GM03348 (cell line): ENCODE measurements at regions not wholly inside any gene's neighbourhood (a gene's known extent, or its start where the extent isn't known, plus 50 kb on each side); places are given as distances from the start of the nearest gene placed in this dataset.
"Not testable (repeated sequence)": the region's sequence is repeated elsewhere in the genome, so short reads cannot be mapped to it uniquely, and the experiment has no call there.

Experiments
- DNase-seq: peaks from one replicate; pipeline ENCODE4 v3.0.0; 2012; ENCODE audit warnings: low spot score

- DNase-seq, result no peak
Measured at GRCh38 chrX:7638078-7638710, 204.8 kb upstream of the VCX start.

GRCh38 chrX:7637066-7637465 lies 205.9 kb upstream of the VCX start:
- DNase-seq, result no peak

GRCh38 chrX:7635604-7636003 lies 207.4 kb upstream of the VCX start:
- no peak for DNase-seq

GRCh38 chrX:7620560-7620959 lies 222.4 kb upstream of the VCX start:
- DNase-seq, result no peak

DNA sequence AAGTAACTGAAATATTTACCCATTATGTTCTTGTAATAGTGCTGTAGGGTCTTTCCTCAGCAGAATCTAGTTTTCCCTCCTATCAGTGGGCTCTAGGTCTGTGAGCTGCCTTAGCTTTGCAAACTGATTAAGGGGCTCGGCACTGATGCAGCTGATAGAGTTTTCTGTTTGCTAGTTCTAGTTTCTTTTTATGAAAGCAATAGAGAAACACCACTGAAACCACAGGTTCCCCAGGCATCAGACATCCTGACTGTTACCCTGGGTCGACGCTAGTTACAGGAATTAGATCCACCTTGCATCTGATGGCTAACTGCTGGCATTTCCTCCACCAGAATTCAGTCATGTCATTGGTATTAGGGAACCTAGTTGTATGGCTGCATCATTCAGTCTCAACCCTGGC lies 225.0 kb upstream of the VCX start:
- no peak for DNase-seq

GRCh38 chrX:7614616-7615015 lies 228.4 kb upstream of the VCX start:
- DNase-seq, result no peak

GRCh38 chrX:7608625-7609024 lies 234.3 kb upstream of the VCX start:
- not testable (repeated sequence) for DNase-seq

DNA sequence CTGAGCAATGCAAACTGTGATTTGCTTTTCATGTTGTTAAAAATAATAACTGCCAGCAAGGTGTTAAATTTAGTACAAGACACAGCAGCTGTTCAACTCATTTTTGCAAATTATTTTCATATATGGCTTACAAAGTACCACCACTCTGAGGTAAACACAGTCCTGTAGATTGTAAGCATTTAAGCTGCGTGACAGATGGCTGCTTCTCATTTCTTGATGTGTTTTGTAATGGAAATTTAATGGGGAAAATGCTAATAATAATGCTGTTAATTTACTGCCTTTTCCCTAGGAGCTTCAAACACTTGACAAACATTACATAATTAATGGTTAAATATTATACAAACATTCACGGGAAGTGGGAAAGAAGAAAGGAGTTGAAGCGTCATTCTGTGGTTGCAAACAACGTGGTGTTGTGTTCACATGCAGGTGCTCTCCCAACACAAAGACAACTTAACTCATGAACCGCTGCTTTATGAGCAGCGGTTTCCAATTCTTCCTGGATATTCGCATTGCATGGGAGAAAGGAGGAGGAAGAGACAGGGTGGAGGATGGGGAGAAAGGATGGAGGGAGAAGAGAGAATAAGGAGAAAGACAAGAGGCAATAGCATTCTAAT lies 236.8 kb upstream of the VCX start:
- DNase-seq, result no peak

GRCh38 chrX:7603387-7603786 lies 239.6 kb upstream of the VCX start:
- no peak for DNase-seq

DNA sequence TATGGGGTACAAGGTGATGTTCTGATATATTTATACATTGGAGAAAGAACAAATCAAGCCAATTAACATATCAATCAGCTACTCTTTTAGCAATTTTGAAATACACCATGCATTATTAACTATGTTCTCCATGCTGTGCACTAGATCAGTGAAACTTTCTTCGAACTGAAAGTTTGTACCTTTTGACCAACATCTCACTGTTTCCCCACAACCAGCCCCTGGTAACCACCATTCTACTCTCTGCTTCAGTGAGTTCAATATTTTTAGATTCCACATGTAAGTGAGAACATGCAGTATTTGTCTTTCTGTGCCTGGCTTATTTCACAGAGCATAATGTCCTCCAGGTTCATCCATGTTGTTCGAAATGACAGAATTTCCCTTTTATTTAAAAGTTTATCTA lies 246.1 kb upstream of the VCX start:
- no peak for DNase-seq

DNA sequence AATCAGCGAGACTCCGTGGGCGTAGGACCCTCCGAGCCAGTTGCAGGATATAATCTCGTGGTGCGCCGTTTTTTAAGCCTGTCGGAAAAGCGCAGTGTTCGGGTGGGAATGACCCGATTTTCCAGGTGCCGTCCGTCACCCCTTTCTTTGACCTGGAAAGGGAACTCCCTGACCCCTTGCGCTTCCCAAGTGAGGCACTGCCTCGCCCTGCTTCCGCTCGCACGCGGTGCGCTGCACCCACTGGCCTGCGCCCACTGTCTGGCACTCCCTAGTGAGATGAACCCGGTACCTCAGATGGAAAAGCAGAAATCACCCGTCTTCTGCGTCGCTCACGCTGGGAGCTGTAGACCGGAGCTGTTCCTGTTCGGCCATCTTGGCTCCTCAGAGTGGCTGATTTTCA lies 249.6 kb upstream of the VCX start:
- DNase-seq, result not testable (repeated sequence)

GRCh38 chrX:7586126-7586525 lies 256.8 kb upstream of the VCX start:
- DNase-seq, result peak; percentile 42

DNA sequence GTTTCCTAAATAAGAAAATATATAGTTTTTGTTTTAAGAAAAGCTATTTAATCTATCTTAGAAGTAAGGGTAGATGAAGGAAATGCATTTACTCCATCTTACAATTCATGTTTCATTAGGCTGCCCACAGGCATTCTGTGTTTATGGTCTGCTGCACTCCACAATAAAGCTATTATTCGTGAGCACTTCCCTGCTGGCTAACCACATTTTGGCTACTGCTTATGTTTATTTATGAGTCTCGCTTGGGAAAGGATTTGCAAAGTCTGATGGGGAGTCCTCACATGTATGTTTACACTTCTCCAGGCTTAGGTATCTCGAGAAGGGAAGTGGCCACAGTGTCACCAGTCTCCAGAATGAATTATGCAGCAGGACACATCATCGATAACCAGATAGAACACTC lies 260.8 kb upstream of the VCX start:
- no peak for DNase-seq

- DNase-seq, result no peak
Measured at GRCh38 chrX:7580127-7580526, 262.8 kb upstream of the VCX start.

DNA sequence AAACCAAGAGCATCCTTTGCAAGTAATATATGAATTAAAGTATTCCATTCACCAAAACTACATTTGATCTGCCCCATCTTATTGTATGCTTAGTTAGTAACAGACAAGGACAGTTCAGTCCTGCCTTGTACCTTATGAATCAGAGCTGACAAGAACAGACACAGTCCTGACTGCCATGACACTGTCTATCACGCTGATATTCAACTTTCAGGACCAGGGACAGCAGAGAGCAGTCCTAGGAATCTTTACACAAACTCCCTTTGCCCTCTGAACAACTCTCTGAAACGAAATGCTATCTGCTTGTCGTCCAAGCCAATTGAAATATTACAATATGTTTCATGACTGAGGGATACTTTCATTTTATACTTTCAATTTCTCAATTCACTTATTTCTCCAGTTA lies 268.6 kb upstream of the VCX start:
- DNase-seq, result peak; percentile 1

GRCh38 chrX:7570432-7571029 lies 272.4 kb upstream of the VCX start:
- no peak for DNase-seq

GRCh38 chrX:7568597-7568996 lies 274.4 kb upstream of the VCX start:
- DNase-seq, result no peak

- no peak for DNase-seq
Measured at GRCh38 chrX:7568130-7568529, 274.8 kb upstream of the VCX start.

DNA sequence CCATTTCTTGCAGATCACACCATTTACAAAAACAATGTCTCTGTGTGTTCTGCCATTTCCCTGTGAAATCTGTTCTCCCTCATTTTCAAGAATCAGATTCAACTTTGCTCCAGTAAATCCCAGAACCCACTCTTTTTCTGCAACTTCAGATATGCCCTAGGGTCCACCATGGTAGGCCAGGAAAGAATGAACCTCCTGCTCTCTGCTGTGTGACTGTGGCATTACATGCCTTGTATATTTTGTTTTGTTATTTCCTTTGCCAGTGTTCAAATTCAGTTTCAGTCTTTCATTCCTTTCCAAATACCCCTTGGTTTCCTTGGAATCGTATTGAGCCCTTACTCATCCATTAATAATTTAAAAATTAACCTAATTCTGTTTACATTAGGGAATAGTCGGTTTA lies 290.2 kb upstream of the VCX start:
- DNase-seq, result peak; percentile 3

GRCh38 chrX:7546551-7547080 lies 296.4 kb upstream of the VCX start:
- DNase-seq, result no peak

DNA sequence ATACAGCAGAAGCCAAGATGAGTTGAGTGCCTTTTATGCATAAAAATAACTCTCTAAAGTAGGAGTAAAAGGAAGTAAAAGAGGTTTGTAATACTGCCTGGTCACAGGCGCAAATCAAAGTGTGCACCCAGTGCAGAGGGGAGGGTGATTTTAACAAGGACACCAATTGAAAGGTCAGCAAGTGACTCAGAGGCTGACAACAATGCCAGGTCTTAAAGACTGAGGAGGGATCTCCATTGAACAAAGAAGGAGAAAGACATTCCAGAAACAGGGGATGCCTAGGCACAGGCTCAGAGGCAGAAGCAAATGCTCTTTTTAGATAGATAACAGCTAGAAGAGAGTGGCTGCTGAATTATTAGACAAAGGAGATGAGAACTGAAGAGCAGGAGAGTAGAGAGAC lies 297.4 kb upstream of the VCX start:
- DNase-seq, result no peak

DNA sequence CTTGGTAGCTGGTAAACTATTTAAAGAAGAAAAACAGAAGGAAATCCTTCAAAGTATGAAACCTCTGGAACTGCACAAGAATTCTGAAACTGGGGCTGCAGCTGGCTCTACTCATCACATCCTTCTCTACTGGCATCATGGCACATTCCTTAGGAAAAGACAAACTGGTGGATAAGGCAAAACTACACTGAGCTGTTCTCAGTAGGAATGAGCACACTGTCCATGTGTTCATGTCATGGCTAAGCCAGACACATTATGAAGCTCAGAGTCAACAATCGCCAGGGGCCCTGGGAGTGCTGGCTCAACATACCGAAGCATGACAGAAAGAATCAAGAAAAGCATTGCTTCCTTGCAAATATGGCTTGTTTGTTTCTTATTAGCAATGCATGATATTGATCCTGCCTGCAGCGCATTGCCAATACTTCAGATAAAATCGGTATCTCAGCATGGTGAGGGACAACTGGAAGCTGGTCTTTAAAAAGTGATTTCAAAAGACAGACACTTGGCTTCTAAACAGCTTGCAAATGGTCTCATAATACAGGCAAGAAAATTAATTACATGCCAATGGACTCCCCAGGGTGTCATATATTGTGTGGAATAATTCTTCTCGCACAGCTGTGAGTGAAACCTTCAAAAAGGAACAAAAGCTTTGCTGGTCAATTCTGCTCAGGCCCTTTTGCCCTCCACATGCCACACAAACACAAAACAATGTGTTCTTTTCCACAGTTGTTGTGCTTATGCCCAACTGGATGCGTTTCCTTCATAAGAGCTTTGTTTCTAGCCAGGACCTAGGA lies 300.2 kb upstream of the VCX start:
- DNase-seq, result no peak

DNA sequence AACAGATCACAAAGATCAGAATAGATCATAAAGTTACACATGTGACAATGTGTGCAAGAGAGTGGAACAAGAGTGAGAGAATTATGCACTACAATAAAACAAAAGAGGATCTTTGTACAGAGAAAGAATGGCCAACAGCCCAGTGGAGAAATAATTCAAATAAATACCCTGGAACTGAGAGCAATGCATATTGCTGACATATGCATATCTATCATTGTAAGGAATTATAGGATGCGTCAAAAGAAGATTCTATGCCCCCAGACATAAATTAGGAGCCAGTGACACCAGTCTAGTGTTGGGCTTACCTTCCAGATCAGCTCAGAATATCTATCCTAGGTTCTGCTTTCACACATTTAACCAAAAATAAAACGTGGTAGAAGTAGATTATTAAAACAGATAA lies 320.1 kb upstream of the VCX start:
- DNase-seq, result no peak
